Loucy (cell line): ENCODE measurements at regions not wholly inside any gene's neighbourhood (a gene's known extent, or its start where the extent isn't known, plus 50 kb on each side); places are given as distances from the start of the nearest gene placed in this dataset.

Experiments
- EZH2phosphoT487 ChIP-seq: fragments of 200-600 bp; IDR thresholded peaks from 2 replicates; pipeline ENCODE4 v1.6.1; 2018; ENCODE audit warnings: antibody characterized with exemption, mild to moderate bottlenecking, moderate library complexity, borderline replicate concordance
- TF ChIP-seq, protein P1 (sequence below): fragments of 200-600 bp; sonication (generic); conservative IDR thresholded peaks from 2 replicates; pipeline ENCODE4 v1.5.1; 2014; ENCODE audit warnings: mild to moderate bottlenecking, antibody characterized with exemption, low read length

DNA sequence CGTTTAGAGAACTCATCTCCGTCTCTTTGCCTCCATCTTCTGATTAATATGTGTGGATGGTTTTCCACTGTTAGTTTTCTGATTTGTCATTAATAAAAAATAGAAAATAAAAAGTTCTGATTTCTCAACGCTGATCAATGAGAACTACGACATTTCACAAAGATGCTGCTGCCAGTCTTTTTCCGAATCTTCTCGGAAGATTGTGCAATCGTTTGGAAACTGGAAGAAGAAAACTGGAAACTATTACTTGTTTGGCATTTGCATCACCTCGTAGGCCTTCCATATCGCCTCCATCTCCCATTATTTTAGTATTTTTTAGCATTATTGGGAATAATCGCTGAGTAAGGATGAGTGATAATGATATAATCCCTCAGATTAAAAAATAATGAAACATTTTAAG, 123.2 kb upstream of the KLF6 start:
- TF ChIP-seq EZH2phosphoT487 = no peak
- TF ChIP-seq, protein P1, sequence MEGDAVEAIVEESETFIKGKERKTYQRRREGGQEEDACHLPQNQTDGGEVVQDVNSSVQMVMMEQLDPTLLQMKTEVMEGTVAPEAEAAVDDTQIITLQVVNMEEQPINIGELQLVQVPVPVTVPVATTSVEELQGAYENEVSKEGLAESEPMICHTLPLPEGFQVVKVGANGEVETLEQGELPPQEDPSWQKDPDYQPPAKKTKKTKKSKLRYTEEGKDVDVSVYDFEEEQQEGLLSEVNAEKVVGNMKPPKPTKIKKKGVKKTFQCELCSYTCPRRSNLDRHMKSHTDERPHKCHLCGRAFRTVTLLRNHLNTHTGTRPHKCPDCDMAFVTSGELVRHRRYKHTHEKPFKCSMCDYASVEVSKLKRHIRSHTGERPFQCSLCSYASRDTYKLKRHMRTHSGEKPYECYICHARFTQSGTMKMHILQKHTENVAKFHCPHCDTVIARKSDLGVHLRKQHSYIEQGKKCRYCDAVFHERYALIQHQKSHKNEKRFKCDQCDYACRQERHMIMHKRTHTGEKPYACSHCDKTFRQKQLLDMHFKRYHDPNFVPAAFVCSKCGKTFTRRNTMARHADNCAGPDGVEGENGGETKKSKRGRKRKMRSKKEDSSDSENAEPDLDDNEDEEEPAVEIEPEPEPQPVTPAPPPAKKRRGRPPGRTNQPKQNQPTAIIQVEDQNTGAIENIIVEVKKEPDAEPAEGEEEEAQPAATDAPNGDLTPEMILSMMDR = no peak
